ENCODE measurements at regions not wholly inside any gene's neighbourhood (a gene's known extent, or its start where the extent isn't known, plus 50 kb on each side); places are given as distances from the start of the nearest gene placed in this dataset.

GRCh38 chr1:14334336-14335176 is 263.9 kb upstream of the KAZN start:
- H2AFZ ChIP-seq (ENCODE audit: low read depth, low read length, severe bottlenecking): no peak overlapping the region
- no peaks in the 10 kb centered on the region for H3K9me3 ChIP-seq (ENCODE audit: insufficient read depth, low read length)
- no peak overlapping the region for H3K4me3 ChIP-seq (ENCODE audit: insufficient read depth, low read length, poor library complexity, severe bottlenecking)
- H4K20me1 ChIP-seq (ENCODE audit: low read depth, low read length): no peaks in the 10 kb centered on the region
- no peak overlapping the region for H3K4me2 ChIP-seq (ENCODE audit: low read depth, low read length, poor library complexity, severe bottlenecking)
- H3K79me2 ChIP-seq (ENCODE audit: insufficient read depth, low read length): no peaks in the 10 kb centered on the region
- H3K27me3 ChIP-seq (ENCODE audit: low read length): no peaks in the 10 kb centered on the region
- no peak overlapping the region for H3K27ac ChIP-seq (ENCODE audit: low read depth, low read length)
- H3K36me3 ChIP-seq (ENCODE audit: low read length): no peaks in the 10 kb centered on the region
- H3K9me2 ChIP-seq (replicated peaks; ENCODE audit: insufficient read depth, low read length): no peaks in the 10 kb centered on the region
- H3K9ac ChIP-seq (ENCODE audit: low read length): no peak overlapping the region
- TF ChIP-seq CTCF (IDR thresholded peaks at IDR 0.05; ENCODE audit: insufficient read depth, low read length, poor library complexity, severe bottlenecking) (no peak), EZH2phosphoT487 (conservative IDR thresholded peaks at IDR 0.05; ENCODE audit: low read length) (no peak)
- H3F3A ChIP-seq (ENCODE audit: insufficient read depth): no peaks in the 10 kb centered on the region

DNA sequence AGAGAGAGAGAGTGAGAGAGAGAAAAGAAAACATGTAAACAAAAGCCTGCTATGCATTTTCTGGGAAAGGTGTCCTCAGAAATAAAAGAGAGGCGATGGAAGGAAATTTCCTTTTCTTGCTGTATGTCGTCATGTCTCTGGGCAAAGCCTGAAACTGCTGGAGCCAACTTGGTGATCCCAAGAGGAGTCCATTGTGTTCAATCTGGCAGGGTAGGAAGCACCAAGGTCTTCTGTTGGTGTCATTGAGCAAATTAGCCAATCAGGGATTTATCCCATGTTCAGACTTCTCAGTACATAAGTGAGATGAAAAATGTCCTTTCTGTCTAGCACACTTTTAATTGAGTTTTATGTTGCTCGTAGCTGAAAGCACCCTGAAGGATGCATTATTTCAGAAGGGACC is 260.0 kb upstream of the KAZN start:
- Histone ChIP-seq H2AFZ (ENCODE audit: low read depth, low read length, severe bottlenecking) (no peak overlapping the region), H3K9me3 (ENCODE audit: insufficient read depth, low read length) (no peaks in the 10 kb centered on the region), H3K4me2 (ENCODE audit: low read depth, low read length, poor library complexity, severe bottlenecking) (no peak overlapping the region), H3K79me2 (ENCODE audit: insufficient read depth, low read length) (no peaks in the 10 kb centered on the region), H3K9ac (ENCODE audit: low read length) (no peak overlapping the region), H3K27ac (ENCODE audit: low read depth, low read length) (no peak overlapping the region), H3K4me3 (ENCODE audit: insufficient read depth, low read length, poor library complexity, severe bottlenecking) (no peak overlapping the region), H3F3A (ENCODE audit: insufficient read depth) (no peaks in the 10 kb centered on the region), H4K20me1 (ENCODE audit: low read depth, low read length) (no peaks in the 10 kb centered on the region), H3K36me3 (ENCODE audit: low read length) (no peaks in the 10 kb centered on the region), H3K27me3 (ENCODE audit: low read length) (no peaks in the 10 kb centered on the region), H3K9me2 (replicated peaks; ENCODE audit: insufficient read depth, low read length) (no peaks in the 10 kb centered on the region)
- no peak for TF ChIP-seq EZH2phosphoT487 (conservative IDR thresholded peaks at IDR 0.05; ENCODE audit: low read length)
- TF ChIP-seq CTCF (IDR thresholded peaks at IDR 0.05; ENCODE audit: insufficient read depth, low read length, poor library complexity, severe bottlenecking): no peak

DNA sequence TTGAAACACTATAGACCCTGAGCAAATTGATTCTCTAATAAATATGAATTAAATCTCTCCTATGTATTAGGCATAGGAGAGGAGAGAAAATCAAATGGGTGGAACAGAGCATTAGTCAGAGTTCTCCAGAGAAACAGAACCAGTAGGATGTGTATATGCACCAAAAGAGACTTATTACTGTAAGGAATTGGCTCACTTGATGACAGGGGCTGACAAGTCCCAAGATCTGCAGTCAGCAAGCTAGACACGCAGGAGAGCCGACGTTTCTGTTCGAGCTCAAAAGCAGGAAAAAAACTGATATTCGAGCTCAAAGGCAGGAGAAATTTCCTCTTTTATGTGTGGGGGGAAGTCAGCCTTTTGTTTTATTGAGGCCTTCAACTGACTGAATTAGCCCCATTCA is 259.2 kb upstream of the KAZN start:
- Histone ChIP-seq H3K4me3 (ENCODE audit: insufficient read depth, low read length, poor library complexity, severe bottlenecking) (no peak overlapping the region), H3K27me3 (ENCODE audit: low read length) (no peaks in the 10 kb centered on the region), H3F3A (ENCODE audit: insufficient read depth) (no peaks in the 10 kb centered on the region), H3K9ac (ENCODE audit: low read length) (no peak overlapping the region), H3K9me3 (ENCODE audit: insufficient read depth, low read length) (no peaks in the 10 kb centered on the region), H3K4me2 (ENCODE audit: low read depth, low read length, poor library complexity, severe bottlenecking) (no peak overlapping the region), H3K36me3 (ENCODE audit: low read length) (no peaks in the 10 kb centered on the region), H4K20me1 (ENCODE audit: low read depth, low read length) (no peaks in the 10 kb centered on the region), H3K27ac (ENCODE audit: low read depth, low read length) (no peak overlapping the region), H2AFZ (ENCODE audit: low read depth, low read length, severe bottlenecking) (no peak overlapping the region), H3K79me2 (ENCODE audit: insufficient read depth, low read length) (no peaks in the 10 kb centered on the region), H3K9me2 (replicated peaks; ENCODE audit: insufficient read depth, low read length) (no peaks in the 10 kb centered on the region)
- TF ChIP-seq CTCF (IDR thresholded peaks at IDR 0.05; ENCODE audit: insufficient read depth, low read length, poor library complexity, severe bottlenecking) (no peak), EZH2phosphoT487 (conservative IDR thresholded peaks at IDR 0.05; ENCODE audit: low read length) (no peak)

All from SU-DHL-6 (cell line).